Medulla oblongata (tissue), 1 donor: ENCODE measurements at regions not wholly inside any gene's neighbourhood (a gene's known extent, or its start where the extent isn't known, plus 50 kb on each side); places are given as distances from the start of the nearest gene placed in this dataset.
"Not testable (repeated sequence)": the region's sequence is repeated elsewhere in the genome, so short reads cannot be mapped to it uniquely, and the experiment has no call there.

Source experiments
- DNase-seq: peaks from one replicate; pipeline ENCODE4 v3.0.0-alpha.2; 2015; ENCODE audit errors: extremely low spot score

GRCh38 chr22:49352361-49353169, 475.1 kb downstream of the BRD1 start:
- DNase-seq, result no peak

- no peak for DNase-seq
Observed at GRCh38 chr22:49351761-49352227, 475.9 kb downstream of the BRD1 start.

DNA sequence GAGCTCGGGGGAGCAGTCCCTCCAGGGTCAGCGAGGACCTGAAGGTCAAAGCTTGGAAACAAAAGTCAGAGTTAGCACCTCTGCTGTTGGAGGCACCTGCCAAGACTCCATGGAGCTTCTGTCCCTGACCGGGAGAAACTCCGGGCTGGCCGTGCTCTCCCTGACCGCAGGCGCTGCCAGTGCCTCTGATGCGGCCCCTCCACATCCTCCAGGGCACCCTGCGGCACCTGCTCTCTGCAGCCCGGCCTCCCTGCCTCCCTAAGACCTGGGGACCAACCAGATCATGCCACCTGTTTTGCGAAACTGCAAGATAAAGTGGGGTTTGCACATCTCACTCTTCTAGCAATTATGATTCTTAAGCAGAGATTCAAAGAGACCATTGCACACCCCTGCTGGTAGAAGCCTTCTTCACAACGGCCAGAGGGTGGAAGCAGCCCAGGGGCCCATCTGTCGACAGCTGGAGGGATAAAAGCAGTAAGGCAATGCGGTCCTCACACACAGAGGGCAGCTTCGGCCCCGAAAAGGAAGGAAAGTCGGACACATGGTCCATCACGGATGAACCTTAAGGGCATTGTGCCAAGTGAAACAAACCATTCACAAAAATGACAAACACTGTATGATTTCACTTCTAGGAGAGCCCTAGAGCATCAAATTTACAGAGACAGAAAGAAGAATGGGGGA, 477.1 kb downstream of the BRD1 start:
- DNase-seq, result no peak

GRCh38 chr22:49349841-49350381, 477.8 kb downstream of the BRD1 start:
- DNase-seq, result no peak

DNA sequence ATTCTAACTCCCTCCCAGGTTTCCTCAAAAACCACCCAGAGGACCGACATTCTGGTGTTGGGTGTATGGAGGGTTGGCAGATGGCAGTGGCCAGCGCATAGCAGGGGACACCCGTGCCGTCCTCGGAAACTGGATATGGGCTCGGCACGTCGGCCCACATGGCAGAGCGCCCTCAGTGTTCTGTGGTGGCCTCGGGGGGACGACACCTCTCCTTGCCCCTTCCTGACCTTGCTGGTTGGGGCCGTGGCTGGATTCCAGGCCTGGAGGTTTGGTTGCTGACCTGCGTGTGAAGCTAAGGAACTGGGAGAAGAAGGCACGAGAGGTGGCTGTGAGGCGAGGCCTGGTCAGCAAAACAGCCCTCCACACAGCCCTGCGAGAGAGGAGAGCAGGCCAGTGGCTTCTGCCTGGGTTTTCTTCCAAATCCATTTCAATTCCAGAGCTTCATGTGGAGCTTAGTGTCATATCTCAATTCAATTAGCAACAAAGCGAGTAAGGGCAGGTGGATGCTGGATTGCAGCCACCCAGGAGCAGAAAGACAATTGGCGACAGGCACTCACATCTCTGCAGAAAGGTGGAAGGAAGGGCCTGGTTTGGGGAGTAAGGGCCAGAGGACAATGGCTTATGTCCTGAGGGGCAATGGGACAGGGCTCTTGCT, 478.4 kb downstream of the BRD1 start:
- DNase-seq, result no peak

DNA sequence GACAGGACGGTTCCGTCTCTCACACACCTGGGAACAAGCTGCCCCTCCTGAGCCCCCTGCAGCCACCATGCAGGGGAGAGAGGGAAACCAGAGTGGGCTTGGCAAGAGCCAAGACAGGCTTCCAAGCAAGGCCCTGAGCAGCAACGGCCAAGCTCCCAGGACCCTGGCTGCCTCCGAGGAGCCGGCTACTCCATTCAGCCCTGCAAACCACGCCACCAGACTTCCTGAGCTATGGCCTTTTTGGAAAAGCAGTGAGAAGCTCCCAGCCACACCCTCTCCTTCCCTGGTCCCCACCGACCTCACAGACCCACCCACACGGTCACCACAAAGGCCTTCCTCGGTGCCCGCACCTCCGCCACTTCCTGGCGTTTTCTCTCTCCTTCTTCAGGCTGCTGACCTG, 479.0 kb downstream of the BRD1 start:
- no peak for DNase-seq

DNA sequence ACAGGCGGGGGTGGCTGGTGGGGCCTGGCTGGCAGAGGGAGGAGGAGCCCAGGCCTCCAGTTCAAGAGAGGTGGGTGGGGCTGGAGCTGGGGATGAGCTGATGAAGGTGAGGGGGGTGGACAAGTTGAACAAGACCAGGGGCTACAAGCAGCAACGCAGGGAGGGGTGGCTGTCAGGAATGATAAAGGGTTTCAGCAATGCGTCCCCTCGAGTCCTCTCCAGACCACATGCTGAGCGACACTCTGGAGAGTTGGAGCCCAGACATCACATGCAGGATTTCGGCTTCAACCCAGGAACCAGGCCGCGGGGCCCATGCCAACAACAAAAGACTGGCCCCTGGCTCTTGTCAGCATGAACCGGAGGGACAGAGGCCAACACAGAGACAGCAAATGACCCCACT, 480.3 kb downstream of the BRD1 start:
- DNase-seq, result no peak

DNA sequence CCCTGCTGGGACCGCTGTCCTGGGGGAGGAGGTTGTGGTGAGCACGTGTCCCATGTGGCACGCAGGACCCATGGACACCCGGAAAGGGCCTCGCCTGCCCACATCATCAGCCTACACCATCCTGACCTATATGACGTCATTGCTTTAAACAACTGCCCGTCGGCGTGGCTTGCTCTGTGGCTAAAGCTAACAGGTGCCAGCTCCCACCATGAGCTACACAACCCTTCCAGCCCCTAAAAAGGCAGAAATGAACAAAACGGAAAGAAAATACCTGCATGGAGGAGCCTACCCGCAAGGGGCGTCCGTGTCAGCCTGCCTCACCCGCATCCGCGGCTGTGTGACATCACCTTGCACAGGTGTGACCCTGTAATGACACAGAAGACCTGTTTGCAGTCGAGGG, 481.8 kb downstream of the BRD1 start:
- no peak for DNase-seq

- no peak for DNase-seq
Observed at GRCh38 chr22:49344656-49345055, 483.0 kb downstream of the BRD1 start.

DNA sequence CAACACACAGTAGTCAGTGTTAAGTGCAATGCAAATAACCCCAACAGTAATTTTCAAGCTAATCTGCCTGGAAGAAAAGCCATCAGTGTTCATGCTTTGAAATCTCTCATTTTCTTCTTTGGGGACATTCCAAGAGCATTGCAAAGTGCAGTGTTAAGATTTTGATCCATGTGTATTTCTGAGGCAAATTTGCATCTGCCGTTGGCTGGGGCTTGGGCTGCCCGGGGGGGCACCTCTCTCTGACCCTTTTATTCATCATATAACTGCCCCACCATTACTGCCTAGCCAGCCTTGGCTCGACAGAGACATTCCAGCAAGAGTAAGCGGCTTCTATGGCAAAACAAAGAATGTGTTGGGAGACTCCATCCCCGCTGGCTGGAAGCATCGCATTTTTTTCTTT, 483.5 kb downstream of the BRD1 start:
- peak; percentile 37 for DNase-seq

GRCh38 chr22:49340406-49340805, 487.3 kb downstream of the BRD1 start:
- no peak for DNase-seq

DNA sequence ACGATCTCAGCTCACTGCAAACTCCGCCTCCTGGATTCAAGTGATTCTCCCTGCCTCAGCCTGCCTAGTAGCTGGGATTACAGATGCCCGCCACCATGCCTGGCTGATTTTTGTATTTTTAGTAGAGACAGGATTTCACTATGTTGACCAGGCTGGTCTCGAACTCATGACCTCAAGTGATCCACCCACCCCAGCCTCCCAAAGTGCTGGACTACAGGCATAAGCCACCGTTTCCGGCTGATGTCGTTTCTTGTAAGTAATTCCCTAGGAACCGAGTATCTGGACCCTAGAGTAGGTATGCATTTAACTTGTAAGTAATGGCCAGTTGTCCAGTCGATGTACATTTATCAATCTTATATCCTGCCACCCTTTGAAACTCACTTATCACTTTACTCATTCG, 491.2 kb downstream of the BRD1 start:
- not testable (repeated sequence) for DNase-seq

DNA sequence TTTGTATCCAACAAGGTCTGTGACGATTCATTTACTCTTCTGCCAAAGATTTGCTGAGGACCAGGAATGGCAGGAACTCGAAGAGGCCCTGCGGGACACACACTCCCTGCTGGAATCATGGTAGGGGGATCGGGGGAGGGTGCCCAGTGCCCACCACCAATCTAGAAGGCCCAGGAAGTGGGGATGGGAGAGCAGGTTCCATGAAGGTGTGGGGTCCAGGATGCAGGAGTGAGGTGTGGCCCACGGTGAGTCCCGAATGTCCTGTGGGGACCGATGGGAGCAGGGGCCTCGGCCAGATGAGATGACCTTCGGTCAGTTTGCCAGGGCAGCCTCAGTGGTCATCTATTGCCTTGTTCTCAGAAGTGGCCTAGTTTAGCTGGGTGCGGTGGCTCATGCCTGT, 492.7 kb downstream of the BRD1 start:
- no peak for DNase-seq

GRCh38 chr22:49334449-49334789, 493.3 kb downstream of the BRD1 start:
- no peak for DNase-seq

GRCh38 chr22:49333206-49333605, 494.5 kb downstream of the BRD1 start:
- no peak for DNase-seq

DNA sequence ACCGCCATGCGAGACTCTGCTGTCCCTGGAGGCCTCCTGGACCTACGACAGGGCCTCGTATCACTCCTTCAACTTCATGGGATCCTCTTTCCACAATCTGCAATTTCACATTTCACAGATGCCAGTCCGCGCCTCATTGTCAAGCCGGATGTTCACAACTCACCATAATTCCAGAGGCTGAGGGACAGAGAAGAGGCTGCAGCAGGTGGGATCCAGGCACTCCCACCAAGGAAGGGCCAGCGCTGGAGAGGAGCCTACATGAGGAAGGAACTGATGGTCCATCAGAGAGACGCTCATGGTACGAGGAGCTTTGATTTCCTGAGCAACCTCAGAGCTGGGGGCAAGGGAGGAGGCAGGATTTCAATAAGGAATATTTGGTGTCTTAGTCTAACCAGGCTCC, 495.0 kb downstream of the BRD1 start:
- DNase-seq, result no peak

DNA sequence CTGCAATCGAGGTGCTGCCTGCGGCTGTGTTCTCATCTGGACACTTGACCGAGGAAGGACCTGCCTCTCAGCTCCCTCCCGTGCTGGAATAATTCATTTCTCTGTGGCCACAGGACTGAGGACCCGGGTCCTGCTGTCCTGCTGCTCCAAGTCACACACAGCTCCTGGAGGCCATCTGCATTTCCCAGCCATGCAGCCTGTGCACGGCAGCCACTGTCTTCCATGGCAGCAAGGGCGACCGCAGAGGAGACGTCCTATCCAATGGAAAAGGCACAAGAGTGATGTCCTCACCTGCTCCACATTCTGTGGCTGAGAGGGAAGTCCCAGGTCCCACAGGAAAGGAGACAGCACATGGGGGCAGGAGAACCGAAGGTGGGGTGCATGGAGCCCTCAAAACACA, 495.8 kb downstream of the BRD1 start:
- DNase-seq, result no peak

- no peak for DNase-seq
Observed at GRCh38 chr22:49331223-49331815, 496.4 kb downstream of the BRD1 start.

- DNase-seq, result no peak
Observed at GRCh38 chr22:49330421-49331222, 497.1 kb downstream of the BRD1 start.

DNA sequence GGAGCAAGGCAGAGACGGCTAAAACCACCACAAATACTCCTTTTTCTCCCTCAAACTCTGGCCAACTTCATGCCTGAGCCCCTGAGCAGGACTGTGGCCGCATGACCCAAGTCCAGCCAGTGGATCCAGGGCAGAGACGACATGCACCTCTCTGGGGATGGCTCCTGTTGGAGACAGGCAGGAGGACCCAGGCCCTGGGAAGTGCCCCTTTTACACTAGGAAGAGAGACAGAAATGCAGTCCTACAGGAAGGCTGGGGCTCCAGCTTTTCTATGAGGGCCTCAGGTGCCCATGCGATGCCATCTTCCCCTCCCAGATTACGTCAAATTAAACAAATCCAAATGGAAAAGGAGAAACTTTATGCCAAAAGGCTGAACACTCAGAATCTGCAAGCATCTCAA, 498.0 kb downstream of the BRD1 start:
- no peak for DNase-seq

- no peak for DNase-seq
Observed at GRCh38 chr22:49328630-49329405, 498.9 kb downstream of the BRD1 start.
